Heart right ventricle (tissue), 16 donors: ENCODE measurements at regions not wholly inside any gene's neighbourhood (a gene's known extent, or its start where the extent isn't known, plus 50 kb on each side); places are given as distances from the start of the nearest gene placed in this dataset.

Experiments
- ATAC-seq, 8 donors: fragments of 200-7000 bp; cut with Tn5 transposase; one replicate each; pipeline ENCODE4 v1.9.1; 2020; ENCODE audit warnings: mild to moderate bottlenecking in 8 of 8, moderate library complexity in 8 of 8, moderate number of reproducible peaks in 1 of 8
- DNase-seq, 2 donors: peaks; one replicate each; pipeline ENCODE4 v3.0.0-alpha.2; 2020
- H3K27ac ChIP-seq, 10 donors: fragments of 200-600 bp; sonication (generic) in 2 of 10; one replicate each; pipeline versions ENCODE4 v1.5.0 to v1.8.0; 2020 to 2022; ENCODE audit warnings: mild to moderate bottlenecking in 3 of 10
- H3K27me3 ChIP-seq, 7 donors: fragments of 200-600 bp; one replicate each; pipeline ENCODE4 v1.8.0; 2021 to 2022; ENCODE audit warnings: mild to moderate bottlenecking in 2 of 7
- H3K36me3 ChIP-seq, 9 donors: fragments of 200-600 bp; sonication (generic) in 1 of 9; one replicate each; pipeline versions ENCODE4 v1.5.0 to v1.8.0; 2020 to 2022; ENCODE audit warnings: mild to moderate bottlenecking in 2 of 9
- H3K4me1 ChIP-seq, 9 donors: fragments of 200-600 bp; sonication (generic) in 1 of 9; one replicate each; pipeline versions ENCODE4 v1.5.0 to v1.8.0; 2020 to 2022; ENCODE audit warnings: mild to moderate bottlenecking in 4 of 9
- H3K4me3 ChIP-seq, 10 donors: fragments of 200-600 bp; sonication (generic) in 2 of 10; one replicate each; pipeline versions ENCODE4 v1.5.0 to v1.8.0; 2020 to 2022; ENCODE audit warnings: mild to moderate bottlenecking in 7 of 10, moderate library complexity in 2 of 10
- H3K9me3 ChIP-seq, 11 donors: fragments of 200-600 bp in 10 of 11; sonication (generic) in 2 of 11; one replicate each; pipeline versions ENCODE4 v1.5.0 to v1.8.0; 2013 to 2022; ENCODE audit warnings: mild to moderate bottlenecking in 2 of 11, control low read depth in 1 of 11, moderate library complexity in 1 of 11
- WGBS, 2 donors: extraction: QIAGEN DNeasy Blood & Tissue Kit; methylation state at CpG; one replicate each; pipeline ENCODE4 v1.1.7; 2013; ENCODE audit warnings: inconsistent platforms in 1 of 2; 5-methylcytosine and 5-hydroxymethylcytosine counted together
- intact Hi-C, 10 donors: fragments of 100-400 bp; cut with DNase I; formaldehyde crosslinking; loops; one replicate each; pipeline versions ENCODE4 v1.11.1 to v1.14.2; 2022
- TF ChIP-seq, protein P1 (sequence below), 9 donors: fragments of 200-600 bp; sonication (generic) in 2 of 9; IDR thresholded peaks; one replicate each; pipeline versions ENCODE4 v1.5.0 to v1.8.0; 2021 to 2022; ENCODE audit warnings: antibody characterized with exemption in 9 of 9, mild to moderate bottlenecking in 5 of 9, moderate library complexity in 1 of 9
- donor health status: Arrhythmogenic right ventricular cardiomyopathy.
- donor health status: ischemic (EF 13 %, LVEDD 7.1; RV severe dilation, severe dysfunction).
- donor health status: healthy with polysubstance abuse.
- donor health status: DM: no; HTN: yes; CAD: no.
- donor health status: DM: no; HTN: no; CAD: no.
- donor health status: ischemic (EF 25% LVEDD 6.9; RV normal size, moderate dysfunction).
- donor health status: ischemic (EF 25% LVEDD 5.7; RV mildly dilated, moderate dysfunction).
- donor health status: healthy.
- donor health status: DM: yes; HTN: yes; CAD: no.
- donor health status: Ischemic cardiomyopathy.
- donor health status: ischemic (EF 35%, LVEDD 5.7; RV mildly dilated, moderate dysfunction).
- donor health status: nonischemic (EF 11% LVEDD 7.7; RV severe dilation, severe dysfunction).
- donor health status: DM: yes; HTN: yes; CAD: no.
- donor health status: PGD.
- donor health status: ischemic (EF 29% LVEDD 5.4; RV normal size, mild dysfunction).
- donor health status: nonischemic (EF 23%, LVEDD 6.1; RV moderate dilation, normal function).

DNA sequence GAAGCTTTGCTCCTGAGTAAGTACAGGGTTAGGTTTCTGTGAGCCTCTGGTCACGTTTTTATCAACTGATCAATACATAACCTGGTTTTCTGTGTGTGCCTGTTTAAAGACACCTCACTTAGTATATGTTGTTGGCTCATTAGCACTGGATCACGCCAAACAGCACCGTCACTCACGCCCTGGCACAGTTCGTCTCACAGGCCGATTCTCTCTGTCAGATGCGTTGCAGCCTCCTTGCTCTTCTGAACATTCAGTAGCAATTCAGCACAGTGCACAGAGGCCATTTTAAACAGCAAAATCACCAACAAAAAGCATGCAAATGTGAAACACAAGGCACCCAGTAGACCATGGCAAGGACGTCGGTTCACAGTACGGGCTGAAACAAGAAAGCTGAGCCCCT lies 288.5 kb downstream of the IRS2 start:
- intact Hi-C loops: no loop called here
- no peak overlapping the region for H3K27ac ChIP-seq
- DNase-seq: no peak
- WGBS, 2 donors: 93 to 94% methylated on average over 10 of the region's 10 CpGs
- TF ChIP-seq, protein P1, sequence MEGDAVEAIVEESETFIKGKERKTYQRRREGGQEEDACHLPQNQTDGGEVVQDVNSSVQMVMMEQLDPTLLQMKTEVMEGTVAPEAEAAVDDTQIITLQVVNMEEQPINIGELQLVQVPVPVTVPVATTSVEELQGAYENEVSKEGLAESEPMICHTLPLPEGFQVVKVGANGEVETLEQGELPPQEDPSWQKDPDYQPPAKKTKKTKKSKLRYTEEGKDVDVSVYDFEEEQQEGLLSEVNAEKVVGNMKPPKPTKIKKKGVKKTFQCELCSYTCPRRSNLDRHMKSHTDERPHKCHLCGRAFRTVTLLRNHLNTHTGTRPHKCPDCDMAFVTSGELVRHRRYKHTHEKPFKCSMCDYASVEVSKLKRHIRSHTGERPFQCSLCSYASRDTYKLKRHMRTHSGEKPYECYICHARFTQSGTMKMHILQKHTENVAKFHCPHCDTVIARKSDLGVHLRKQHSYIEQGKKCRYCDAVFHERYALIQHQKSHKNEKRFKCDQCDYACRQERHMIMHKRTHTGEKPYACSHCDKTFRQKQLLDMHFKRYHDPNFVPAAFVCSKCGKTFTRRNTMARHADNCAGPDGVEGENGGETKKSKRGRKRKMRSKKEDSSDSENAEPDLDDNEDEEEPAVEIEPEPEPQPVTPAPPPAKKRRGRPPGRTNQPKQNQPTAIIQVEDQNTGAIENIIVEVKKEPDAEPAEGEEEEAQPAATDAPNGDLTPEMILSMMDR (IDR thresholded peaks at IDR 0.05): no peak
- no peak overlapping the region for H3K4me3 ChIP-seq
- no peak for ATAC-seq
- H3K4me1 ChIP-seq: no peaks in the 10 kb centered on the region
- H3K9me3 ChIP-seq: peaks cover 0 to 8% (median 0%) of the 10 kb centered on the region in 11 donors
- peaks cover 0 to 13% (median 0%) of the 10 kb centered on the region in 7 donors for H3K27me3 ChIP-seq
- no peaks in the 10 kb centered on the region for H3K36me3 ChIP-seq

DNA sequence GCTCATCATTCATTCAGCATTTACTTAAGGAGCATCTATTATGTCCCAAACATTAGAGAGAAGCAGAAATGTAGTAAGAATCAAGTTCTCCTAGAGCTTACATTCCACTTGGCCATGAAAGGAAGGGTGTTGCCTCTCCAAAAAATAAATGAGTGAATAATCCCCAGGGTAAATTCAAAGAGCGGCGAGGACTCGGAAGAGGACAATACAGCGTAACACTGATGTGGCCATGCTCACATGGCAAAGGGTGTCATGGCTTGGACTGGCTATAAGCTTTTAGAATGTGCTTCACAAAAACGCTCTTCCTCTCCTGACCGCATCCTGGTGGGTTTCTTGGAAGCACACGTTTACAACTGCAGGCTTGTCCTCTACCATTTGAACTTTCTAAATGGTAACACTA lies 290.2 kb downstream of the IRS2 start:
- Histone ChIP-seq H3K36me3 (no peaks in the 10 kb centered on the region), H3K9me3 (no peaks in the 10 kb centered on the region), H3K4me1 (no peaks in the 10 kb centered on the region), H3K27ac (no peak overlapping the region), H3K27me3 (peaks cover 0 to 13% (median 0%) of the 10 kb centered on the region in 7 donors), H3K4me3 (no peak overlapping the region)
- TF ChIP-seq, protein P1 (IDR thresholded peaks at IDR 0.05): no peak
- WGBS, 2 donors: 83 to 88% methylated on average over 7 of the region's 7 CpGs
- ATAC-seq (no peak), DNase-seq (no peak)
- intact Hi-C loops: no loop called here

GRCh38 chr13:109494925-109495369 lies 291.4 kb downstream of the IRS2 start:
- no peaks in the 10 kb centered on the region for H3K36me3 ChIP-seq
- TF ChIP-seq, protein P1 (IDR thresholded peaks at IDR 0.05): no peak

GRCh38 chr13:109485136-109485794 lies 301.1 kb downstream of the IRS2 start:
- WGBS, 2 donors: 80% methylated on average over 13 of the region's 13 CpGs
- Histone ChIP-seq H3K36me3 (no peaks in the 10 kb centered on the region), H3K27me3 (peaks cover 0 to 8% (median 0%) of the 10 kb centered on the region in 7 donors), H3K27ac (no peak overlapping the region), H3K4me3 (no peak overlapping the region), H3K9me3 (no peaks in the 10 kb centered on the region), H3K4me1 (peaks cover 0 to 1% (median 0%) of the 10 kb centered on the region in 9 donors)
- DNase-seq (no peak), ATAC-seq (no peak)
- intact Hi-C loops: no loop called here
- TF ChIP-seq, protein P1 (IDR thresholded peaks at IDR 0.05): no peak

More at GRCh38 chr13:109494925-109495369, 291.4 kb downstream of the IRS2 start:
- H3K4me3 ChIP-seq: no peak overlapping the region
- H3K27me3 ChIP-seq: peaks cover 0 to 13% (median 0%) of the 10 kb centered on the region in 7 donors
- ATAC-seq (no peak), DNase-seq (no peak)
- H3K27ac ChIP-seq: no peak overlapping the region
- H3K4me1 ChIP-seq: no peaks in the 10 kb centered on the region
- 60 to 63% methylated on average over 9 of the region's 9 CpGs for WGBS, 2 donors
- H3K9me3 ChIP-seq: no peaks in the 10 kb centered on the region
- intact Hi-C loops: no loop called here
